CD4-positive, alpha-beta T cell treated with Interleukin-2 at 100 ng/mL for 4 hours (primary cell): ENCODE measurements at regions not wholly inside any gene's neighbourhood (a gene's known extent, or its start where the extent isn't known, plus 50 kb on each side); places are given as distances from the start of the nearest gene placed in this dataset.

Experiments
- DNase-seq: peaks from one replicate; pipeline ENCODE4 v3.0.0-alpha.2; 2020; ENCODE audit warnings: low spot score

GRCh38 chr4:15340902-15341732 lies 86.7 kb upstream of the C1QTNF7 start:
- DNase-seq, result no peak

- no peak for DNase-seq
Observed at GRCh38 chr4:15341733-15342300, 86.0 kb upstream of the C1QTNF7 start.

- no peak for DNase-seq
Observed at GRCh38 chr4:15343000-15343399, 84.8 kb upstream of the C1QTNF7 start.

GRCh38 chr4:15343581-15343980 lies 84.3 kb upstream of the C1QTNF7 start:
- DNase-seq, result no peak

DNA sequence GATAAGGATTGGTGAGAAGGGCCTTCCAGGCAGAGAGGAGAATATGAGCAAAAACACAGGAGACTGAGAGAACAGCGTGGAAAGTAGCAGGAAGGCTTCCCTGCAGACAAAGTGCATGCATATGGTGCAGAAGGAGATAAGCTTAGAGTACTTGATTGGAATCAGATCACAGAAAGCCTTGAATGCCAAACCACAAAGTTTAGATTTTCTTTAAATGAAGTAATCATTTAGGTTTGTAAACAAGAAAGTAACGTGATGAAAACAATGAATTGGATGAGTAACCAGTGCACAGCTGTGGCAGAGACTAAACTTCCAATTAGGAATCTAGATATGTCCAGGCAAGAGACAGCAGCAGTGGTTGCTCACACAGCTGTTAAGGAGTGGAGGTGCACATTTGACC lies 83.8 kb upstream of the C1QTNF7 start:
- DNase-seq, result no peak

DNA sequence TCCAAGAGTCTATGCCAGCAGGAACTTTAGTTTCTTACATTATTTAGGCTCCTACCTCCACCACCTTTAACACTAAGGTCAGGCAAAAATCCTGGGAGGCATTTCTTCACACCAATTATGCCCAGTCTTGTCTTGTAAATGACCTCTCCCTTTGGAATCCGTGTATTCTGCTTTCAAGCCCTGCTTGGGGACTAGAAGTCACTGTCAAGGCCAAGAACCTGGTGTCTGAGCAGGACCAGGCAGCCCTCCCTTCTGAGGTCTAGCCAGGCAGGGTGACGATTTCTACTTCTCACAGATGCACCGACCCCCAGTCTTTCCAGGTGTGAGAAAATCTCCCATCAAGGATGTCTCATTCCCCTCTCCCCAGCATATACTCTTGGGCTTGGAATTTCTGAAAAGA lies 82.7 kb upstream of the C1QTNF7 start:
- no peak for DNase-seq

DNA sequence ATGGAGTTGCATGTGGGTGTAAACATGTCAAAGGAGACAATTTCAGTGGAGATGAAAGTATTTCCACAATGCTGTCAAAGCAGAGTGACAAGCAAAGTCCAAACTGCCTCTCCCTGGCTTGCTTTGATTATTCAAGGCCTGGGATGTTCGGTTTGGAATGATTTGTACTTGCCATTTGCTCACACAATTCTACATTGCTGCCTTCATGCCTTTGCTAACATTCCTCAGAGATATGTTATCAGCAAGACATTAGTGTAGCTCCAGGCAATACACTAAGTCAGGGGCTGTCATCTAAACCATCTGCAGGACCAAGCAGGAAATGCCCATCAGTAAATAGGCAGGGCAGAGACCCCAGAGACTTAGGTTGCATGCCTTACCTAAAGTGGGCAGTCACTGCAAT lies 79.6 kb upstream of the C1QTNF7 start:
- no peak for DNase-seq

- DNase-seq, result no peak
Observed at GRCh38 chr4:15348695-15349094, 79.1 kb upstream of the C1QTNF7 start.

DNA sequence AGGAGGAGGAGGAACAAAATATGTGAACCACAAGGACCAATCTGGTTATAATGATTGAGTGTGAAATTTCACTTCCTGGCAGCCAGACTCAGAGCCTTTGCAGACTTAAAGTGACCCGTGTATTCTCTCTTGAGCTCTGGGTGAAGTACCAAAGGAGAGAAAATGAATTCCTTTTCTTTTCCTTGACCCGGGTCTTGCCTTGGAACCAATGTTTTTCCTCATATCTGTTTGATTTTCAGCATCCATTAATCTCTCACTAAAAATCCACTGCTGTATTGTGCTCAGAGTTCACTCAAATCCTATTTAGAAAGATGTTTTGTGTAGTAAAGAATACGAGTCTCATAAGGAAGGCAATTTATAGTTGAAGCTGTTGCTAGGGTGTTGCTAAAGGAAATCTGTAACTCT lies 78.3 kb upstream of the C1QTNF7 start:
- DNase-seq, result no peak

- DNase-seq, result no peak
Observed at GRCh38 chr4:15349965-15350364, 77.9 kb upstream of the C1QTNF7 start.

GRCh38 chr4:15352524-15352923 lies 75.3 kb upstream of the C1QTNF7 start:
- no peak for DNase-seq

GRCh38 chr4:15353207-15353606 lies 74.6 kb upstream of the C1QTNF7 start:
- no peak for DNase-seq

GRCh38 chr4:15354371-15355297 lies 73.2 kb upstream of the C1QTNF7 start:
- DNase-seq, result no peak

DNA sequence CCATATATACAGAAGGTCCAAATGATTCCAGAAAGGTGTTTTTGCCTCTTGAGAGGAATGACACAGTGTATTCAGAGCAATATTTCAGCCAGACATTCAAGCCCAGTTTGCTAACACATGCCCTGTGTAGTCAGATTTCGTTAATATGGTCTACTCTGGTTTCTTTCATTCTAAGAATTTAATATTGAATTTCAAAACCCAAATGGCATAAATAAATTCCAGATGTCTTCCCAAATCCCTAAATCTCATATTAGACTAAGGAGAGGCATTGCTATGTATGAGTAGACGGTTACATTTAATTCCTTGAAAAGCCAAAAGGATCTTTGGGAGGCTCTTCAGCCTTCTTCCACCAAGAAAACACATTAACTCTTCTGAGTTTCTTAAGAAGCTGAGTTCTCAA lies 66.3 kb upstream of the C1QTNF7 start:
- DNase-seq, result no peak

DNA sequence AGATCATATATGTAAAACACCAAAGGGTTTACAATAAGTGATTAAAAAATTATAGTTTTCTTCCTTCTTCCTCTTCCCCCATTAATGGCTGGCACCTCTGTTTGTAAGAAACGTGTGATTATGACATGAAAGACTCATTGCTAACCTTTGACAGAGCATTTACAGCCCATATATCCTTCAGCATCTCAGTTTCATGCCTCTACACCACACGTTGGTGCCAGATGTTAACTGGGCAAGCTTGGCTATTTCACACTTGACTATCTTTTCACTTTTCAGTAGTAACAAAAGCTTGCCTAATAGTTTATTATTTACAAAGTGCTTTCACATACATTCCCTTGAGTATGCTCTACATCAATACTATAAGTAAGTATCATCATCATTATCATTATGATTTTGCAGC lies 65.3 kb upstream of the C1QTNF7 start:
- no peak for DNase-seq

GRCh38 chr4:15364183-15364582 lies 63.6 kb upstream of the C1QTNF7 start:
- DNase-seq, result no peak

- DNase-seq, result no peak
Observed at GRCh38 chr4:15365641-15366040, 62.2 kb upstream of the C1QTNF7 start.

DNA sequence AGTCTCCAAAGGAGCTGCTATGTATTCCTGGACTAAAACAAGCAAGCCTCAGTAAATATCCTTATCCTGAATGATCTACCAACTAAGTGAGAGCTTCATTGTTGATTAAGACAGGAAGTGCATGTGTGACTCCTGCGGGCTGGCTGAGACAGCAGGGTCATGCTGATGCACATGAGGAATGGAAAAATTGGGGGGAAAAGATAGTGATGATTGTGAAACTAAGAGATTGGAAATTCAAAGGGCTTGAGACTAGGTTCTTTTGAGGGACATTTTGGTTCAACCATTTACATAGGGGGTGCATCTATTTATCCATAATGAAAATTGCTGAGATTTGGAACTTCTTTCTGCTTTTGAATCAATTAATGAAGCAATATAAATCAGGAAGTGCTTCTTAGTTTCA lies 61.1 kb upstream of the C1QTNF7 start:
- no peak for DNase-seq

DNA sequence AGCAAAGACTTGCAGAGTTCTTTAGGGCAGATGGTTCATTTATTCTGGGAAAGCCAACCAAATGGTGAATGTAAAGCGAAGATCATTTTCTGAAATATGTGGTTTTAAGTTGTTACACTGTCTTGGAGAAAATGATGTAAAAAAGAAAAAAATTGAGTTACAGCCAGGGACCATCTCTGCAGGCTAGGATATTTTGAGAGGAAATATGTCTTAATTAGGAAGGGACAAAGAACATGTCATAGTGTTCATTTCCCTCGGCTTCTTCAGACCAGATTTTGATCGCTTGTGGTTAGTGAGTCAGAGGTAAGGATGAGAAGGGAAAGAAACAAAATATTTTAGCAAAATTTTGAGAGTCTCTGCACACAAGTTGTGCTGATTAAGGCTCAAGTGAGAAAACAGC lies 59.0 kb upstream of the C1QTNF7 start:
- DNase-seq, result no peak

DNA sequence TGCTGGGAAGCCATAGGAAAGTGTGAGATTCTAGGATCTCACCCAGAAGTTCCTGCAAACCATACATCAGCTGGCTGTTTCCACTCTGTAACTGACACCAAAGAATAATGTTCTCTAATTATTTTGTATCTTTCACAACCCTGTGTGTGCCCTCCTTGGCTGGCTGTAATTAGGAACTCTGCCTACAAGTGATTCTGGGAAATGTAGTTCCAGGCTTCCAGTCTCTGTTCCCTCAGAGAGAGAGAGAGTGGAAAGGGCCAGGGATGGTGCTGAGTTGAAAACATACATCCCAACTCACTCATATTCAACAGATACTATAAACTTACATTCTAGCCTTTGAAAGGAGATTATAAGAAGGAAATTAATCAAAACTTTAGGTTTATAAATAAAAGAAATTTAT lies 57.5 kb upstream of the C1QTNF7 start:
- no peak for DNase-seq

- no peak for DNase-seq
Observed at GRCh38 chr4:15373363-15373762, 54.5 kb upstream of the C1QTNF7 start.

DNA sequence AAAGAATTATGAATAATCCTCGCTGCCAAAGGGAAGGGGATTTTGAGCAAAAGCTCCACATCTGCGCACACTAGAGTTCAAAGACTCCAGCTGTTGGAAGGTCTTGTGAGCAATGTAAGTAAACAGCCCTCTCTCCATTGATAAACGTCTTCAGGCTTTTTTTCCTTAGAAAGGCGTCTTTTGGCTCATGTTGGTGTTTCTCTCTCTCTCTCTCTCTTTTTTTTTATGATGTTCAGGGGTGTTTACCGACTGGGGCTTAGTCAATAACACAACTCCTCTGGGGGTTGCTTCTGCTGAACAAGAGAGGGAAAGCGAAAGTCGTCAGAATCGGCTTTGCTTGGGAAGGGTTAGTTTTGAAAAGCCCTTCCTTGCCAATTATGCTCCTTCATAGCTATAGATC lies 53.2 kb upstream of the C1QTNF7 start:
- DNase-seq, result no peak

DNA sequence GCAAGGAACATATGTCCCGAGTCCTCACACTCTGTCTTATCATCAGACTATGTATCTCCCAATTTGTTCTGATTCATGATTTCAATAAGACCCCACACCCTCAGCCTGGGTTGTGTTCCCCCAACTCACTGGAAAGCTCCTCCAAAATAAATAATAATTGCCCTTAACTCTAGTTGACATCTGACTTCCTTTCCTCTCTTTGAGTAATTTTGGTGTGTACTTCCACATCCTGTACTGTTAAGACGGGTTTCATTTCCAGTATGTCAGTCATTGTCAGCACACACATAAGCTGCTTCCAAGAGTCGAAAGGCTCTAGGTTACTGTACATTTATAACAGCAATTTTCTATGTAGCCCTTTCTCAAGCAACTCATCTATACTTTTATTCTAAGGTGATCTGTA lies 52.2 kb upstream of the C1QTNF7 start:
- peak; percentile 1 for DNase-seq
